H1 (cell line): ENCODE measurements at regions not wholly inside any gene's neighbourhood (a gene's known extent, or its start where the extent isn't known, plus 50 kb on each side); places are given as distances from the start of the nearest gene placed in this dataset.

Experiments used
- CHD1 ChIP-seq: IDR thresholded peaks from 2 replicates; pipeline ENCODE4 v1.6.1; 2012; ENCODE audit warnings: low read depth, low read length, improper control_type of control experiment
- ZNF274 ChIP-seq: IDR thresholded peaks from 2 replicates; pipeline ENCODE4 v1.7.0; 2012; ENCODE audit warnings: low read length, borderline replicate concordance; ENCODE audit errors: extremely low read depth

- TF ChIP-seq CHD1 (no peak), ZNF274 (no peak)
These were observed 1196.4 kb downstream of the VRK1 start (continued) for GRCh38 chr14:97993508-97994019.
